H1 (cell line): ENCODE measurements at regions not wholly inside any gene's neighbourhood (a gene's known extent, or its start where the extent isn't known, plus 50 kb on each side); places are given as distances from the start of the nearest gene placed in this dataset.

Experiments used
- CTCF ChIA-PET: fragments of 300-600 bp; sonication (Branson Sonifier 250); formaldehyde crosslinking; loops from one replicate; lab custom pipeline; 2021; ENCODE audit not compliant: partially characterized antibody; lab: Charles Lee
- POLR2A ChIA-PET: fragments of 300-600 bp; sonication (Branson Sonifier 250); formaldehyde crosslinking; loops from one replicate; lab custom pipeline; 2021; ENCODE audit warnings: inconsistent platforms; ENCODE audit not compliant: partially characterized antibody; lab: Charles Lee
- DNase-seq, 2 experiments: peaks; one replicate each; pipeline versions ENCODE4 v3.0.0 to v3.0.0-alpha.2; 2010 to 2022; ENCODE audit warnings: low spot score in 2 of 2, low read depth in 1 of 2, mixed read lengths in 1 of 2
- FAIRE-seq: peaks from 2 replicates; lab custom pipeline; 2011; peaks lifted over from hg19 to GRCh38; lab: Jason Lieb, UNC
- H2AFZ ChIP-seq: 2 replicates; pipeline ENCODE4 v1.8.1; 2012; ENCODE audit warnings: low read length, inconsistent platforms
- H2AK5ac ChIP-seq: 2 replicates; pipeline ENCODE4 v1.6.1; 2013; ENCODE audit warnings: low read depth, low read length
- H2BK120ac ChIP-seq: replicated peaks from 2 replicates; pipeline ENCODE3; 2013; ENCODE audit warnings: low read depth, low read length, inconsistent platforms
- H2BK12ac ChIP-seq: 2 replicates; pipeline ENCODE4 v1.6.1; 2013; ENCODE audit warnings: low read depth, low read length
- H2BK15ac ChIP-seq: 2 replicates; pipeline ENCODE4 v1.6.1; 2013; ENCODE audit warnings: low read length
- H2BK20ac ChIP-seq: 2 replicates; pipeline ENCODE4 v1.6.1; 2013; ENCODE audit warnings: low read length
- H2BK5ac ChIP-seq: 2 replicates; pipeline ENCODE4 v1.6.1; 2013; ENCODE audit warnings: low read depth, low read length
- H3K14ac ChIP-seq: 2 replicates; pipeline ENCODE4 v1.6.1; 2013; ENCODE audit warnings: inconsistent platforms; ENCODE audit not compliant: insufficient read length
- H3K18ac ChIP-seq: 2 replicates; pipeline ENCODE4 v1.6.1; 2013; ENCODE audit warnings: low read length; ENCODE audit errors: extremely low read depth
- H3K23ac ChIP-seq: 2 replicates; pipeline ENCODE4 v1.6.1; 2013; ENCODE audit warnings: inconsistent platforms; ENCODE audit not compliant: insufficient read length
- H3K23me2 ChIP-seq: 2 replicates; pipeline ENCODE4 v1.6.1; 2013; ENCODE audit warnings: low read depth, low read length
- H3K27ac ChIP-seq: 2 replicates; pipeline ENCODE4 v1.6.1; 2011; ENCODE audit warnings: low read depth, low read length, inconsistent platforms
- H3K27me3 ChIP-seq, 4 experiments: replicated peaks in 1 of 4; 1 replicate in 1 of 4; 2 replicates in 3 of 4; pipeline versions ENCODE4 v1.6.1 to v1.8.1; 2011 to 2013; ENCODE audit warnings: low read length in 3 of 4, mild to moderate bottlenecking in 3 of 4, inconsistent platforms in 2 of 4, mixed read lengths in 2 of 4, moderate library complexity in 1 of 4; ENCODE audit not compliant: control insufficient read depth in 3 of 4, insufficient read depth in 3 of 4; ENCODE audit errors: extremely low read depth in 1 of 4
- H3K36me3 ChIP-seq, 4 experiments: 2 replicates each; pipeline versions ENCODE4 v1.6.1 to v1.8.1; 2011 to 2013; ENCODE audit warnings: mild to moderate bottlenecking in 4 of 4, low read length in 3 of 4, moderate library complexity in 2 of 4, control low read depth in 1 of 4, inconsistent platforms in 1 of 4; ENCODE audit not compliant: insufficient read depth in 4 of 4, control insufficient read depth in 2 of 4
- H3K4ac ChIP-seq: replicated peaks from 2 replicates; pipeline ENCODE3; 2013; ENCODE audit warnings: low read length, low read depth, mixed read lengths, inconsistent platforms; ENCODE audit not compliant: insufficient read length
- H3K4me1 ChIP-seq, 4 experiments: replicated peaks in 1 of 4; 1 replicate in 1 of 4; 2 replicates in 3 of 4; pipeline versions ENCODE4 v1.6.1 to v1.8.1; 2011 to 2013; ENCODE audit warnings: low read length in 3 of 4, inconsistent platforms in 2 of 4, mixed read lengths in 1 of 4; ENCODE audit not compliant: insufficient read depth in 4 of 4, control insufficient read depth in 3 of 4
- H3K4me2 ChIP-seq, 2 experiments: 2 replicates each; pipeline versions ENCODE4 v1.6.1 to v1.8.1; 2011 to 2013; ENCODE audit warnings: low read depth in 2 of 2, low read length in 2 of 2, control low read depth in 1 of 2, inconsistent platforms in 1 of 2, mild to moderate bottlenecking in 1 of 2; ENCODE audit not compliant: insufficient read depth in 1 of 2
- H3K4me3 ChIP-seq, 4 experiments: fragments of 200-600, 300-600 bp in 1 of 4; sonication (generic), shearing (Covaris generic), sonication (Bioruptor Twin) in 1 of 4; 2 replicates each; pipeline versions ENCODE4 v1.5.1 to v1.8.1; 2011 to 2016; ENCODE audit warnings: low read length in 4 of 4, low read depth in 3 of 4, control low read depth in 2 of 4, inconsistent platforms in 2 of 4, mild to moderate bottlenecking in 2 of 4, mixed read lengths in 1 of 4, moderate library complexity in 1 of 4; ENCODE audit not compliant: insufficient read depth in 2 of 4; ENCODE audit errors: extremely low read depth in 1 of 4
- H3K56ac ChIP-seq: replicated peaks from 2 replicates; pipeline ENCODE3; 2013; ENCODE audit warnings: low read depth, mild to moderate bottlenecking, mixed read lengths, low read length, inconsistent platforms; ENCODE audit not compliant: insufficient read length
- H3K79me1 ChIP-seq: 2 replicates; pipeline ENCODE4 v1.6.1; 2013; ENCODE audit warnings: low read depth, low read length, control low read depth
- H3K79me2 ChIP-seq, 2 experiments: 2 replicates each; pipeline versions ENCODE4 v1.6.1 to v1.8.1; 2012 to 2013; ENCODE audit warnings: low read length in 2 of 2, mild to moderate bottlenecking in 2 of 2, inconsistent platforms in 1 of 2; ENCODE audit not compliant: insufficient read depth in 2 of 2, control insufficient read depth in 1 of 2
- H3K9ac ChIP-seq, 4 experiments: replicated peaks in 1 of 4; 1 replicate in 1 of 4; 2 replicates in 3 of 4; pipeline versions ENCODE4 v1.6.1 to v1.8.1; 2011 to 2013; ENCODE audit warnings: low read depth in 3 of 4, low read length in 3 of 4, control low read depth in 2 of 4, mild to moderate bottlenecking in 2 of 4, moderate library complexity in 2 of 4, inconsistent platforms in 1 of 4; ENCODE audit errors: extremely low read depth in 1 of 4
- H3K9me3 ChIP-seq, 2 experiments: 2 replicates each; pipeline versions ENCODE4 v1.6.1 to v1.8.1; 2012 to 2013; ENCODE audit warnings: mild to moderate bottlenecking in 2 of 2, moderate library complexity in 2 of 2, control low read depth in 1 of 2, inconsistent platforms in 1 of 2, low read depth in 1 of 2, low read length in 1 of 2, mixed read lengths in 1 of 2; ENCODE audit not compliant: insufficient read depth in 2 of 2
- H4K20me1 ChIP-seq, 2 experiments: replicated peaks in 1 of 2; 2 replicates each; pipeline versions ENCODE3 to v1.8.1; 2011 to 2013; ENCODE audit warnings: inconsistent platforms in 2 of 2, low read length in 2 of 2, mild to moderate bottlenecking in 1 of 2; ENCODE audit not compliant: insufficient read depth in 2 of 2, control insufficient read depth in 1 of 2
- H4K5ac ChIP-seq: 2 replicates; pipeline ENCODE4 v1.6.1; 2013; ENCODE audit warnings: low read length, low read depth, mixed read lengths, inconsistent platforms; ENCODE audit not compliant: insufficient read length
- H4K8ac ChIP-seq: 2 replicates; pipeline ENCODE4 v1.8.0; 2013; ENCODE audit warnings: mild to moderate bottlenecking, moderate library complexity, low read length, inconsistent platforms; ENCODE audit not compliant: insufficient read depth; ENCODE audit errors: extremely low read depth
- H4K91ac ChIP-seq: replicated peaks from 2 replicates; pipeline ENCODE3; 2013; ENCODE audit warnings: low read length, mixed read lengths, inconsistent platforms; ENCODE audit not compliant: insufficient read length
- EGR1 ChIP-seq: IDR thresholded peaks from 2 replicates; pipeline ENCODE4 v1.6.1; 2011; ENCODE audit warnings: low read depth, low read length, borderline replicate concordance
- GABPA ChIP-seq: IDR thresholded peaks from 2 replicates; pipeline ENCODE4 v1.6.1; 2011; ENCODE audit warnings: mild to moderate bottlenecking, low read length, moderate library complexity, borderline replicate concordance; ENCODE audit not compliant: insufficient read depth
- GTF2F1 ChIP-seq: IDR thresholded peaks from 2 replicates; pipeline ENCODE4 v1.6.1; 2012; ENCODE audit warnings: low read depth, low read length, improper control_type of control experiment, borderline replicate concordance
- HDAC2 ChIP-seq, 2 experiments: fragments of 300-600 bp in 1 of 2; sonication (generic) in 1 of 2; IDR thresholded peaks; 2 replicates each; pipeline ENCODE4 v1.6.1; 2011 to 2012; ENCODE audit warnings: low read depth in 2 of 2, low read length in 2 of 2, mild to moderate bottlenecking in 2 of 2, moderate library complexity in 2 of 2, borderline replicate concordance in 1 of 2, inconsistent platforms in 1 of 2
- RFX5 ChIP-seq: IDR thresholded peaks from 2 replicates; pipeline ENCODE4 v1.6.1; 2011; ENCODE audit warnings: low read depth, low read length, improper control_type of control experiment, borderline replicate concordance
- SIN3A ChIP-seq, 2 experiments: IDR thresholded peaks in 1 of 2; conservative IDR thresholded peaks in 1 of 2; 2 replicates each; pipeline ENCODE4 v1.6.1; 2011 to 2012; ENCODE audit warnings: low read length in 2 of 2, improper control_type of control experiment in 1 of 2, low read depth in 1 of 2, mild to moderate bottlenecking in 1 of 2
- WGBS, 2 experiments: shearing (Covaris generic) in 1 of 2; methylation state at CpG; one replicate each; pipeline versions ENCODE4 v1.1.6 to v1.1.7; 2013 to 2015; ENCODE audit warnings: low lambda C conversion rate in 2 of 2, mixed read lengths in 2 of 2, inconsistent platforms in 1 of 2, low coverage in 1 of 2, missing lambda C conversion rate in 1 of 2; ENCODE audit not compliant: insufficient replicate concordance in 2 of 2, insufficient coverage in 1 of 2, insufficient read length in 1 of 2; ENCODE audit errors: extremely low coverage in 1 of 2, missing lambda C conversion rate in 1 of 2; 5-methylcytosine and 5-hydroxymethylcytosine counted together

GRCh38 chr1:208874915-208875314 is 630.7 kb upstream of the PLXNA2 start:
- H3K4me2 ChIP-seq = no peak overlapping the region
- FAIRE-seq (no peak), DNase-seq (no peak)
- no peak overlapping the region for H2AK5ac ChIP-seq
- H3K27me3 ChIP-seq = no peaks in the 10 kb centered on the region
- no peaks in the 10 kb centered on the region for H3K79me1 ChIP-seq
- no peak overlapping the region for H4K91ac ChIP-seq
- no peak overlapping the region for H3K18ac ChIP-seq
- H3K23ac ChIP-seq = no peak overlapping the region
- no peak overlapping the region for H4K5ac ChIP-seq
- H3K4me1 ChIP-seq = no peaks in the 10 kb centered on the region
- H2BK15ac ChIP-seq = no peak overlapping the region
- H4K20me1 ChIP-seq = no peaks in the 10 kb centered on the region
- no peak overlapping the region for H2BK120ac ChIP-seq
- no peaks in the 10 kb centered on the region for H3K36me3 ChIP-seq
- H2BK5ac ChIP-seq = no peak overlapping the region
- no peak overlapping the region for H3K4ac ChIP-seq
- ChIA-PET POLR2A (no interaction called here), CTCF (interaction anchor here (1.2 kb wide), 1 partner anchor 73 kb away, joined by 3 read pairs; no protein-coding TSS in a partner anchor)
- no peak overlapping the region for H3K9ac ChIP-seq
- WGBS, 2 experiments = 100% methylated on average over 1 of the region's 1 CpG; no CpG with 5 or more reads in 1 of the 2 experiments
- H3K4me3 ChIP-seq = no peak overlapping the region
- H2BK12ac ChIP-seq = no peak overlapping the region
- no peak overlapping the region for H3K14ac ChIP-seq
- H3K79me2 ChIP-seq = no peaks in the 10 kb centered on the region
- no peak overlapping the region for H3K27ac ChIP-seq
- no peaks in the 10 kb centered on the region for H3K23me2 ChIP-seq
- TF ChIP-seq RFX5 (no peak), SIN3A (conservative IDR thresholded peaks at IDR 0.05 in 1 of 2, IDR thresholded peaks at IDR 0.05 in 1 of 2; ENCODE audit: low read depth in 1 of 2, low read length in 2 of 2) (no peak), EGR1 (no peak), GABPA (no peak), HDAC2 (IDR thresholded peaks at IDR 0.05; ENCODE audit: borderline replicate concordance in 1 of 2, low read depth in 2 of 2, low read length in 2 of 2) (no peak), GTF2F1 (no peak)
- H4K8ac ChIP-seq = no peak overlapping the region
- H3K9me3 ChIP-seq = no peaks in the 10 kb centered on the region
- no peak overlapping the region for H3K56ac ChIP-seq
- H2AFZ ChIP-seq = no peak overlapping the region; the same call in 1 of the 2 replicates
- H2BK20ac ChIP-seq = no peak overlapping the region
